DMS53 treated with DMSO at 0.1 percent for 48 hours (cell line): ENCODE measurements at regions not wholly inside any gene's neighbourhood (a gene's known extent, or its start where the extent isn't known, plus 50 kb on each side); places are given as distances from the start of the nearest gene placed in this dataset.
"Not testable (repeated sequence)": the region's sequence is repeated elsewhere in the genome, so short reads cannot be mapped to it uniquely, and the experiment has no call there.

Experiments
- DNase-seq: peaks from one replicate; lab custom pipeline; 2025; ENCODE audit not compliant: unreplicated experiment; lab: John Stamatoyannopoulos, UW

- DNase-seq: no peak
Measured at GRCh38 chr21:27036736-27037301, 69.9 kb upstream of the ADAMTS5 start.

GRCh38 chr21:27035791-27036190 is 68.9 kb upstream of the ADAMTS5 start:
- DNase-seq: no peak

GRCh38 chr21:27034796-27035195 is 67.9 kb upstream of the ADAMTS5 start:
- no peak for DNase-seq

GRCh38 chr21:27033471-27033870 is 66.6 kb upstream of the ADAMTS5 start:
- no peak for DNase-seq

- DNase-seq: no peak
Measured at GRCh38 chr21:27026501-27026900, 59.6 kb upstream of the ADAMTS5 start.

GRCh38 chr21:27025708-27026107 is 58.8 kb upstream of the ADAMTS5 start:
- DNase-seq: not testable (repeated sequence)

- no peak for DNase-seq
Measured at GRCh38 chr21:27024971-27025370, 58.1 kb upstream of the ADAMTS5 start.

GRCh38 chr21:27024301-27024700 is 57.4 kb upstream of the ADAMTS5 start:
- DNase-seq: no peak

GRCh38 chr21:27023186-27023585 is 56.3 kb upstream of the ADAMTS5 start:
- DNase-seq: no peak

GRCh38 chr21:27021801-27022200 is 54.9 kb upstream of the ADAMTS5 start:
- DNase-seq: no peak

GRCh38 chr21:27021046-27021445 is 54.2 kb upstream of the ADAMTS5 start:
- DNase-seq: no peak

- no peak for DNase-seq
Measured at GRCh38 chr21:27017246-27017645, 50.4 kb upstream of the ADAMTS5 start.
